HepG2 (cell line): ENCODE measurements at regions not wholly inside any gene's neighbourhood (a gene's known extent, or its start where the extent isn't known, plus 50 kb on each side); places are given as distances from the start of the nearest gene placed in this dataset.
A peak's percentile ranks its signal among the peaks of the same experiment; 100 is the strongest.

ENCODE experiments used
- ATAC-seq: fragments of 200-7000 bp; cut with Tn5 transposase; 3 replicates; pipeline ENCODE4 v1.9.1; 2020; ENCODE audit warnings: mild to moderate bottlenecking, moderate library complexity
- BruUV-seq: library from RNA; stranded (reverse); fragments of 400-500 nt; replicated peaks from 2 replicates; lab custom pipeline; 2021; lab: Mats Ljungman, UMichigan
- CTCF ChIA-PET: fragments of 300-600 bp; formaldehyde crosslinking; extraction: SDS; loops from one replicate; lab custom pipeline; 2021; ENCODE audit warnings: low total read pairs, inconsistent platforms, low intra/inter-chr PET ratio; lab: Yijun Ruan, JAX
- POLR2A ChIA-PET: fragments of 350-600 bp; sonication (Branson Sonifier 250); formaldehyde crosslinking; loops from one replicate; lab custom pipeline; 2020; ENCODE audit warnings: antibody characterized with exemption, inconsistent platforms; lab: Yijun Ruan, JAX
- DNase-seq: peaks from one replicate; pipeline ENCODE4 v3.0.0-alpha.2; 2015; ENCODE audit warnings: low spot score
- FAIRE-seq: peaks from 3 replicates; lab custom pipeline; 2011; peaks lifted over from hg19 to GRCh38; lab: Jason Lieb, UNC
- H2AFZ ChIP-seq: one replicate; pipeline ENCODE4 v1.6.1; 2011; ENCODE audit warnings: low read length, inconsistent platforms
- H3K27ac ChIP-seq: fragments of 300-600 bp; 3 replicates; pipeline ENCODE4 v1.8.0; 2011; ENCODE audit warnings: mixed run types, mild to moderate bottlenecking, mixed read lengths, low read length, inconsistent platforms; ENCODE audit not compliant: insufficient read depth; ENCODE audit errors: extremely low read length
- H3K27me3 ChIP-seq, 2 experiments: fragments of 200-600 bp in 1 of 2; 2 replicates in 1 of 2; 3 replicates in 1 of 2; pipeline versions ENCODE4 v1.6.0 to v1.8.0; 2011; ENCODE audit warnings: low read length in 2 of 2, mild to moderate bottlenecking in 2 of 2, moderate library complexity in 2 of 2, inconsistent platforms in 1 of 2; ENCODE audit not compliant: insufficient read depth in 2 of 2, control insufficient read depth in 1 of 2
- H3K36me3 ChIP-seq, 2 experiments: fragments of 200-600 bp in 1 of 2; replicated peaks in 1 of 2; 2 replicates in 1 of 2; 3 replicates in 1 of 2; pipeline versions ENCODE4 v1.5.1 to v1.8.0; 2011; ENCODE audit warnings: low read length in 2 of 2, inconsistent platforms in 1 of 2; ENCODE audit not compliant: insufficient read depth in 2 of 2, control insufficient read depth in 1 of 2
- H3K4me1 ChIP-seq: 2 replicates; pipeline ENCODE4 v1.5.1; 2012; ENCODE audit warnings: low read length, inconsistent platforms; ENCODE audit not compliant: insufficient read depth
- H3K4me2 ChIP-seq: 2 replicates; pipeline ENCODE4 v1.6.0; 2011; ENCODE audit warnings: low read depth, low read length, inconsistent platforms
- H3K4me3 ChIP-seq, 3 experiments: fragments of 200-600 bp in 1 of 3; sonication (generic), shearing (Covaris generic) in 1 of 3; replicated peaks in 1 of 3; 2 replicates each; pipeline ENCODE4 v1.5.1; 2011 to 2016; ENCODE audit warnings: low read length in 3 of 3, inconsistent platforms in 2 of 3, low read depth in 2 of 3, mild to moderate bottlenecking in 2 of 3, control low read depth in 1 of 3, mixed read lengths in 1 of 3; ENCODE audit not compliant: insufficient read depth in 1 of 3
- H3K79me2 ChIP-seq: one replicate; pipeline ENCODE4 v1.6.1; 2011; ENCODE audit warnings: low read length, inconsistent platforms; ENCODE audit not compliant: insufficient read depth
- H3K9ac ChIP-seq: 2 replicates; pipeline ENCODE4 v1.6.0; 2011; ENCODE audit warnings: mild to moderate bottlenecking, low read depth, low read length, inconsistent platforms; ENCODE audit not compliant: insufficient read depth
- H3K9me3 ChIP-seq: 2 replicates; pipeline ENCODE4 v1.5.1; 2012; ENCODE audit warnings: mild to moderate bottlenecking, low read length
- H4K20me1 ChIP-seq: 2 replicates; pipeline ENCODE4 v1.6.0; 2011; ENCODE audit warnings: inconsistent platforms, mild to moderate bottlenecking, low read length, moderate library complexity; ENCODE audit not compliant: insufficient read depth
- ARHGAP35 ChIP-seq: sonication (generic); formaldehyde crosslinking; IDR thresholded peaks from 2 replicates; pipeline ENCODE4 v1.9.0; 2022; ENCODE audit warnings: mild to moderate bottlenecking, inconsistent platforms, moderate library complexity, missing genetic modification reagents, borderline replicate concordance
- CHD4 ChIP-seq: fragments of 200-600 bp; sonication (generic); IDR thresholded peaks from 2 replicates; pipeline ENCODE4 v1.7.0; 2017; ENCODE audit warnings: mild to moderate bottlenecking, low read length, borderline replicate concordance
- FOXK1 ChIP-seq: sonication (generic); formaldehyde crosslinking; IDR thresholded peaks from 2 replicates; pipeline ENCODE4 v1.4.0; 2020; ENCODE audit warnings: low read depth, missing genetic modification reagents, borderline replicate concordance
- HOXA5 ChIP-seq: sonication (generic); formaldehyde crosslinking; IDR thresholded peaks from 2 replicates; pipeline ENCODE4 v1.4.0; 2020; ENCODE audit warnings: missing genetic modification reagents
- IKZF1 ChIP-seq: fragments of 450-650 bp; IDR thresholded peaks from 2 replicates; pipeline ENCODE4 v1.7.1; 2016
- KDM6A ChIP-seq: IDR thresholded peaks from 2 replicates; pipeline ENCODE4 v1.6.1; 2016; ENCODE audit warnings: low read depth
- SMAD3 ChIP-seq: sonication (generic); formaldehyde crosslinking; IDR thresholded peaks from 2 replicates; pipeline ENCODE4 v1.4.0; 2020; ENCODE audit warnings: missing genetic modification reagents
- ZNF30 ChIP-seq: sonication (generic); formaldehyde crosslinking; IDR thresholded peaks from 2 replicates; pipeline ENCODE4 v1.5.0; 2020; ENCODE audit warnings: mild to moderate bottlenecking, missing genetic modification reagents
- ZNF547 ChIP-seq: sonication (generic); formaldehyde crosslinking; IDR thresholded peaks from 2 replicates; pipeline ENCODE4 v1.5.1; 2020; ENCODE audit warnings: mild to moderate bottlenecking, missing genetic modification reagents
- ZNF558 ChIP-seq: sonication (generic); formaldehyde crosslinking; IDR thresholded peaks from 2 replicates; pipeline ENCODE4 v1.9.0; 2022; ENCODE audit warnings: mild to moderate bottlenecking, missing genetic modification reagents, borderline replicate concordance
- ZNF644 ChIP-seq: IDR thresholded peaks from 2 replicates; pipeline ENCODE4 v1.6.1; 2016; ENCODE audit warnings: low read depth
- ZNF75D ChIP-seq: sonication (generic); formaldehyde crosslinking; IDR thresholded peaks from 2 replicates; pipeline ENCODE4 v1.8.1; 2023; ENCODE audit warnings: missing genetic modification reagents, mild to moderate bottlenecking, borderline replicate concordance
- WGBS: methylation state at CpG from one replicate; pipeline ENCODE4 v1.1.6; 2017; ENCODE audit warnings: low lambda C conversion rate; 5-methylcytosine and 5-hydroxymethylcytosine counted together
- in situ Hi-C: cut with HindIII; loops from 2 replicates; pipeline ENCODE4 v1.10.0; 2017; ENCODE audit warnings: low pct_unique_long_range_greater_than_20kb; ENCODE audit not compliant: extremely low pct_ligation_motif_present
- intact Hi-C: fragments of 100-400 bp; cut with micrococcal nuclease; formaldehyde crosslinking; loops from one replicate; pipeline ENCODE4 v1.10.0; 2022; ENCODE audit not compliant: unreplicated experiment

DNA sequence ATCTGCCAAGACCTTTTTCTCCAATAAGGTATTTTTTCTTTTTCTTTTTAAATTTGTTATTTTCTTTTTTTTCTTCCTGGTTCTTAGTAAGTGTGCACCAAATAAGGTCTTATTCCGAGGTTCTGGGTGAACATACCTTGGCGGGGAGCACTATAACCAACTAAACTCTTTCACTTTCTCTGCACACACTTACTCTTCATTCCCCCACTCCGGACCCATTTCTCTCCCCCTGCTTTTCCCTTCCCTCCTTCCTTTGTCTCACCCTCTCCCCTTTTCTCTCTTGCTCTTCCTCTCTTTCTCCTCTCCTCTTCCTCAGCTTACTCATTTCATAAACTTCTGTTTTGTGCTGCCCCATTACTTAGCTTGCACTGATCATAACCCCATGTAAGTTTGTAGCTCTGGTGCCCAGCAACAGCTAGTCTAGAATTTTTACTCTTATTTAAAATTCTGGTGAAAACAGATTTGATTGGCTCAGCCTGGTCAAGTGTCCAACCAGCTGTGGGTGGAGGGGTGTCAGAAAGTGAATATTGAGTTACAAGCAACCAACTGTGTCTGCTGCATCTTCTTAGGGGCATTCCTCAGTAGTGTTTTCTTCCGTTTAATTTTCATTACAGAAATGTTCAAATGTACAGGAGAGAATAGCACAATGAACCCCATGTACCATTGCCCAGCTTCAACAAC is 297.5 kb downstream of the SHQ1 start:
- no peak overlapping the region for H2AFZ ChIP-seq
- WGBS = 61% methylated on average over 4 of the region's 4 CpGs
- H3K79me2 ChIP-seq = no peaks in the 10 kb centered on the region
- H3K4me2 ChIP-seq = peak overlapping the region; percentile 91; the same call in 1 of the 2 replicates
- no peak for FAIRE-seq
- no peaks in the 10 kb centered on the region for H3K27me3 ChIP-seq
- ChIA-PET POLR2A (interaction anchor here (0.6 kb wide), 1 partner anchor 43 kb away, joined by 4 read pairs; no protein-coding TSS in a partner anchor), CTCF (no interaction called here)
- ATAC-seq = no peak
- no peaks in the 10 kb centered on the region for H4K20me1 ChIP-seq
- intact Hi-C loops = no loop called here
- no peak overlapping the region for H3K27ac ChIP-seq
- in situ Hi-C loops = no loop called here
- peaks cover 33% of the 10 kb centered on the region for H3K4me1 ChIP-seq
- H3K4me3 ChIP-seq = no peak overlapping the region
- no peaks in the 10 kb centered on the region for H3K9me3 ChIP-seq
- H3K9ac ChIP-seq = no peak overlapping the region
- TF ChIP-seq SMAD3 = no peak
- no peak for TF ChIP-seq ZNF644 (CRISPR knock-in tag)
- TF ChIP-seq IKZF1 = no peak
- no peak for TF ChIP-seq FOXK1
- TF ChIP-seq KDM6A (CRISPR knock-in tag) = no peak
- TF ChIP-seq ZNF75D (CRISPR knock-in tag) = no peak
- H3K36me3 ChIP-seq = no peaks in the 10 kb centered on the region
- DNase-seq = no peak
- no TSS peak for BruUV-seq

- Histone ChIP-seq H3K36me3 (no peaks in the 10 kb centered on the region), H4K20me1 (no peaks in the 10 kb centered on the region), H3K9me3 (no peaks in the 10 kb centered on the region), H2AFZ (peak overlapping the region; percentile 94), H3K79me2 (no peaks in the 10 kb centered on the region), H3K27me3 (no peaks in the 10 kb centered on the region), H3K9ac (peak overlapping the region; percentile 45; the same call in 1 of the 2 replicates), H3K27ac (no peak overlapping the region), H3K4me3 (peak overlapping the region; percentile 48 to 66 (median 55)), H3K4me2 (peak overlapping the region; percentile 91), H3K4me1 (peaks cover 33% of the 10 kb centered on the region)
- in situ Hi-C loops = no loop called here
- FAIRE-seq (no peak), ATAC-seq (peak; percentile 68), DNase-seq (no peak)
- ChIA-PET POLR2A (no interaction called here), CTCF (no interaction called here)
- WGBS = 41% methylated on average over 12 of the region's 12 CpGs
- no TSS peak for BruUV-seq
- intact Hi-C loops = no loop called here
- no peak for TF ChIP-seq ZNF30
- no peak for TF ChIP-seq ARHGAP35 (CRISPR knock-in tag)
- TF ChIP-seq HOXA5 (CRISPR knock-in tag) = no peak
- TF ChIP-seq ZNF547 = 0 out of 2 replicates have a peak, but pooled peaks have one; percentile 31
- no peak for TF ChIP-seq ZNF558 (CRISPR knock-in tag)
- TF ChIP-seq CHD4 = no peak
Observed at GRCh38 chr3:72549761-72550581, 298.3 kb downstream of the SHQ1 start.
